ENCODE measurements at regions not wholly inside any gene's neighbourhood (a gene's known extent, or its start where the extent isn't known, plus 50 kb on each side); places are given as distances from the start of the nearest gene placed in this dataset.

GRCh38 chr11:80182901-80183300 is 742.1 kb upstream of the TENM4 start:
- H3K4ac ChIP-seq (ENCODE audit: low read depth, low read length): no peak overlapping the region
- no peak overlapping the region for H3K14ac ChIP-seq (replicated peaks; ENCODE audit: low read depth, low read length)
- no peak for DNase-seq
- H2AFZ ChIP-seq (replicated peaks; ENCODE audit: low read length, poor library complexity): no peak overlapping the region
- ChIA-PET POLR2A (ENCODE audit: unreplicated experiment) (no interaction called here), CTCF (no interaction called here)
- H2BK5ac ChIP-seq (ENCODE audit: low read depth, low read length, poor library complexity, severe bottlenecking): no peak overlapping the region
- no peak overlapping the region for H3K27ac ChIP-seq (ENCODE audit: insufficient read depth, low read length)
- H3K9me1 ChIP-seq (ENCODE audit: insufficient read depth, low read length): no peaks in the 10 kb centered on the region
- H3K4me2 ChIP-seq (ENCODE audit: low read depth, low read length): no peak overlapping the region
- H2BK15ac ChIP-seq (ENCODE audit: low read depth, low read length): no peak overlapping the region
- intact Hi-C loops (cut with micrococcal nuclease) (no loop called here), dilution Hi-C loops (cut with HindIII; ENCODE audit: low sequenced_read_pairs, unreplicated experiment) (no loop called here), in situ Hi-C loops (cut with MboI; ENCODE audit: low sequenced_read_pairs) (no loop called here)
- H2AK5ac ChIP-seq (ENCODE audit: low read depth, low read length): no peak overlapping the region
- TF ChIP-seq NFE2L2 (IDR thresholded peaks at IDR 0.05; ENCODE audit: low read depth, low read length) (no peak), ELK1 (IDR thresholded peaks at IDR 0.05; ENCODE audit: borderline replicate concordance, low read depth, low read length) (no peak)
- TF ChIP-seq, protein P1, sequence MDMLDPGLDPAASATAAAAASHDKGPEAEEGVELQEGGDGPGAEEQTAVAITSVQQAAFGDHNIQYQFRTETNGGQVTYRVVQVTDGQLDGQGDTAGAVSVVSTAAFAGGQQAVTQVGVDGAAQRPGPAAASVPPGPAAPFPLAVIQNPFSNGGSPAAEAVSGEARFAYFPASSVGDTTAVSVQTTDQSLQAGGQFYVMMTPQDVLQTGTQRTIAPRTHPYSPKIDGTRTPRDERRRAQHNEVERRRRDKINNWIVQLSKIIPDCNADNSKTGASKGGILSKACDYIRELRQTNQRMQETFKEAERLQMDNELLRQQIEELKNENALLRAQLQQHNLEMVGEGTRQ (IDR thresholded peaks at IDR 0.05; ENCODE audit: low read depth, low read length): no peak
- H3K4me1 ChIP-seq (ENCODE audit: control insufficient read depth, insufficient read depth, low read length): no peaks in the 10 kb centered on the region
- WGBS, 2 experiments (ENCODE audit: extremely low coverage in 2 of 2, insufficient read length in 1 of 2): no CpG with 5 or more reads among the region's 3 CpGs
- H3K56ac ChIP-seq (ENCODE audit: extremely low read depth, insufficient read depth, low read length): no peak overlapping the region
- H3K9me3 ChIP-seq (ENCODE audit: control insufficient read depth, insufficient read depth, low read length): no peaks in the 10 kb centered on the region
- H3K18ac ChIP-seq (ENCODE audit: low read depth, low read length): no peak overlapping the region
- H2BK120ac ChIP-seq (ENCODE audit: low read depth, low read length): no peak overlapping the region
- no peak overlapping the region for H3K4me3 ChIP-seq (ENCODE audit: insufficient read depth, low read depth, low read length)
- no peak overlapping the region for H3K23ac ChIP-seq (ENCODE audit: low read depth, low read length)
- H3K79me1 ChIP-seq (ENCODE audit: low read depth in 1 of 2, low read length in 2 of 2): no peaks in the 10 kb centered on the region
- no peak overlapping the region for H3K9ac ChIP-seq (ENCODE audit: low read depth, low read length)
- no peak overlapping the region for H4K91ac ChIP-seq (ENCODE audit: insufficient read depth, low read depth, low read length)
- H3K27me3 ChIP-seq (ENCODE audit: control insufficient read depth, insufficient read depth, low read length): no peaks in the 10 kb centered on the region
- no peaks in the 10 kb centered on the region for H4K20me1 ChIP-seq (ENCODE audit: insufficient read depth, low read length)
- ATAC-seq (ENCODE audit: low read depth): no peak
- H4K5ac ChIP-seq (ENCODE audit: low read depth, low read length): no peak overlapping the region
- H4K8ac ChIP-seq (ENCODE audit: low read depth in 2 of 2, low read length in 2 of 2): no peak overlapping the region
- H3K36me3 ChIP-seq (ENCODE audit: control insufficient read depth, insufficient read depth, low read length): no peaks in the 10 kb centered on the region
- no peak overlapping the region for H2AK9ac ChIP-seq (replicated peaks; ENCODE audit: low read depth, low read length, poor library complexity)
- no peak overlapping the region for H2BK20ac ChIP-seq (ENCODE audit: low read depth, low read length)
- no TSS peak for BruUV-seq (replicated peaks)
